ENCODE measurements at regions not wholly inside any gene's neighbourhood (a gene's known extent, or its start where the extent isn't known, plus 50 kb on each side); places are given as distances from the start of the nearest gene placed in this dataset.

- no peak overlapping the region for H3K4me3 ChIP-seq (ENCODE audit: low read depth, low read length, poor library complexity, severe bottlenecking)
- no peak for DNase-seq (ENCODE audit: low spot score)
- TF ChIP-seq EZH2 (IDR thresholded peaks at IDR 0.05; ENCODE audit: borderline replicate concordance, low read depth, low read length, poor library complexity, severe bottlenecking) (no peak), CTCF (conservative IDR thresholded peaks at IDR 0.05; ENCODE audit: low read depth, low read length) (no peak)
- H3K27me3 ChIP-seq (replicated peaks; ENCODE audit: insufficient read depth, low read depth, low read length, poor library complexity): no peaks in the 10 kb centered on the region
- CTCF ChIA-PET: no interaction called here
- BruUV-seq (replicated peaks): TSS peak; percentile 41
- POLR2A ChIA-PET (ENCODE audit: low non-redundant PET): no interaction called here
- no peaks in the 10 kb centered on the region for H3K4me1 ChIP-seq (ENCODE audit: insufficient read depth, low read length, poor library complexity, severe bottlenecking)
- H3K9me3 ChIP-seq (ENCODE audit: low read depth, low read length, poor library complexity, severe bottlenecking): no peaks in the 10 kb centered on the region
- intact Hi-C loops (cut with micrococcal nuclease; ENCODE audit: unreplicated experiment): no loop called here
- no peak overlapping the region for H3K27ac ChIP-seq (ENCODE audit: low read depth, low read length, poor library complexity, severe bottlenecking)
- H3K36me3 ChIP-seq (ENCODE audit: insufficient read depth, low read length, poor library complexity, severe bottlenecking): no peaks in the 10 kb centered on the region
These were observed 141.2 kb upstream of the SLC7A14 start for GRCh38 chr3:170726976-170727661.

GRCh38 chr3:170725285-170725731 lies 139.4 kb upstream of the SLC7A14 start:
- no peak for TF ChIP-seq CTCF (conservative IDR thresholded peaks at IDR 0.05; ENCODE audit: low read depth, low read length)
- TF ChIP-seq EZH2 (IDR thresholded peaks at IDR 0.05; ENCODE audit: borderline replicate concordance, low read depth, low read length, poor library complexity, severe bottlenecking): no peak

GRCh38 chr3:170724599-170725280 lies 138.9 kb upstream of the SLC7A14 start:
- H3K27me3 ChIP-seq (replicated peaks; ENCODE audit: insufficient read depth, low read depth, low read length, poor library complexity): no peaks in the 10 kb centered on the region
- DNase-seq (ENCODE audit: low spot score): no peak
- no TSS peak for BruUV-seq (replicated peaks)
- H3K27ac ChIP-seq (ENCODE audit: low read depth, low read length, poor library complexity, severe bottlenecking): no peak overlapping the region
- no peak for TF ChIP-seq EZH2 (IDR thresholded peaks at IDR 0.05; ENCODE audit: borderline replicate concordance, low read depth, low read length, poor library complexity, severe bottlenecking)
- TF ChIP-seq CTCF (conservative IDR thresholded peaks at IDR 0.05; ENCODE audit: low read depth, low read length): no peak
- CTCF ChIA-PET: no interaction called here
- intact Hi-C loops (cut with micrococcal nuclease; ENCODE audit: unreplicated experiment): no loop called here
- H3K36me3 ChIP-seq (ENCODE audit: insufficient read depth, low read length, poor library complexity, severe bottlenecking): no peaks in the 10 kb centered on the region
- no peaks in the 10 kb centered on the region for H3K9me3 ChIP-seq (ENCODE audit: low read depth, low read length, poor library complexity, severe bottlenecking)
- POLR2A ChIA-PET (ENCODE audit: low non-redundant PET): interaction anchor here (0.6 kb wide), 1 partner anchor 240 kb away, joined by 3 read pairs; no protein-coding TSS in a partner anchor
- no peak overlapping the region for H3K4me3 ChIP-seq (ENCODE audit: low read depth, low read length, poor library complexity, severe bottlenecking)
- no peaks in the 10 kb centered on the region for H3K4me1 ChIP-seq (ENCODE audit: insufficient read depth, low read length, poor library complexity, severe bottlenecking)

More at GRCh38 chr3:170725285-170725731, 139.4 kb upstream of the SLC7A14 start:
- H3K4me1 ChIP-seq (ENCODE audit: insufficient read depth, low read length, poor library complexity, severe bottlenecking): no peaks in the 10 kb centered on the region
- intact Hi-C loops (cut with micrococcal nuclease; ENCODE audit: unreplicated experiment): no loop called here
- DNase-seq (ENCODE audit: low spot score): no peak
- BruUV-seq (replicated peaks): no TSS peak
- POLR2A ChIA-PET (ENCODE audit: low non-redundant PET): interaction anchor here (0.6 kb wide), 1 partner anchor 239 kb away, joined by 3 read pairs; no protein-coding TSS in a partner anchor
- H3K9me3 ChIP-seq (ENCODE audit: low read depth, low read length, poor library complexity, severe bottlenecking): no peaks in the 10 kb centered on the region
- no peaks in the 10 kb centered on the region for H3K36me3 ChIP-seq (ENCODE audit: insufficient read depth, low read length, poor library complexity, severe bottlenecking)
- no peak overlapping the region for H3K4me3 ChIP-seq (ENCODE audit: low read depth, low read length, poor library complexity, severe bottlenecking)
- CTCF ChIA-PET: no interaction called here
- no peak overlapping the region for H3K27ac ChIP-seq (ENCODE audit: low read depth, low read length, poor library complexity, severe bottlenecking)
- no peaks in the 10 kb centered on the region for H3K27me3 ChIP-seq (replicated peaks; ENCODE audit: insufficient read depth, low read depth, low read length, poor library complexity)

All from A673 (cell line).